Type B pancreatic cell (in vitro differentiated cells): ENCODE measurements at regions not wholly inside any gene's neighbourhood (a gene's known extent, or its start where the extent isn't known, plus 50 kb on each side); places are given as distances from the start of the nearest gene placed in this dataset.
"Not testable (repeated sequence)": the region's sequence is repeated elsewhere in the genome, so short reads cannot be mapped to it uniquely, and the experiment has no call there.

Source experiments
- DNase-seq: peaks from one replicate; pipeline ENCODE4 v3.0.0; 2021; ENCODE audit warnings: mixed read lengths; ENCODE audit not compliant: unreplicated experiment; ENCODE audit errors: extremely low spot score
- H3K27ac Mint-ChIP-seq: 2 replicates; pipeline ENCODE4 v1.8.0; 2021; ENCODE audit warnings: mild to moderate bottlenecking, mixed read lengths
- H3K27me3 Mint-ChIP-seq: 2 replicates; pipeline ENCODE4 v1.8.0; 2021; ENCODE audit warnings: mixed read lengths
- H3K36me3 Mint-ChIP-seq: 2 replicates; pipeline ENCODE4 v1.8.0; 2021; ENCODE audit warnings: mixed read lengths
- H3K4me1 Mint-ChIP-seq: one replicate; pipeline ENCODE4 v1.8.0; 2021; ENCODE audit warnings: mixed read lengths; ENCODE audit not compliant: unreplicated experiment
- H3K4me3 Mint-ChIP-seq: 2 replicates; pipeline ENCODE4 v1.8.0; 2021; ENCODE audit warnings: mild to moderate bottlenecking, mixed read lengths
- H3K9me3 Mint-ChIP-seq: 2 replicates; pipeline ENCODE4 v1.8.0; 2021; ENCODE audit warnings: mixed read lengths
- TF ChIP-seq, protein P1 (sequence below): fragments of 200-600 bp; sonication (generic); conservative IDR thresholded peaks from 2 replicates; pipeline ENCODE4 v1.5.0; 2021; ENCODE audit warnings: antibody characterized with exemption, mild to moderate bottlenecking

DNA sequence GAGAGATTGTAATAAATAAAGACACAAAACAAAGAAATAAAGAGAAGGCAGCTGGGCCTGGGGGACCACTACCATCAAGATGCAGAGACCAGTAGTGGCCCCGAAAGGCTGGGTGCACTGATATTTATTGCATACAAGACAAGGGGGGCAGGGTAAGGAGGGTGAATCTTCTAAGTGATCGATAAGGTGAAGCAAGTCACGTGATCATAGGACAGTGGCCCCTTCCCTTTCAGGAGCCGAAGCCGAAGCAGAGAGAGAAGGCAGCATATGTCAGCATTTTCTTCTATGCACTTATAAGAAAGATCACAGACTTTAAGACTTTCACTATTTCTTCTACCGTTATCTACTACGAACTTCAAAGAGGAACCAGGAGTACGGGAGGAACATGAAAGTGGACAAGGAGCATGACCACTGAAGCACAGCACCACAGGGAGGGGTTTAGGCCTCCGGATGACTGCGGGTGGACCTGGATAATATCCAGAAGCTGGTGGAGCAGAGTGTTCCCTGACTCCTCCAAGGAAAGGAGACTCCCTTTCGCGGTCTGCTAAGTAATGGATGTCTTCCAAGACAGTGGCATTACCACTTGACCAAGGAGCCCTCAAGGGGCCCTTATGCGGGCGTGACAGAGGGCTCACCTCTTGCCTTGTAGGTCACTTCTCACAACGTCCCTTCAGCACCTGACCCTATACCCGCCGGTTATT lies 126.4 kb downstream of the RBM46 start:
- not testable (repeated sequence) for DNase-seq, H3K4me1 Mint-ChIP-seq, H3K4me3 Mint-ChIP-seq, H3K27me3 Mint-ChIP-seq, H3K27ac Mint-ChIP-seq, H3K9me3 Mint-ChIP-seq, H3K36me3 Mint-ChIP-seq

DNA sequence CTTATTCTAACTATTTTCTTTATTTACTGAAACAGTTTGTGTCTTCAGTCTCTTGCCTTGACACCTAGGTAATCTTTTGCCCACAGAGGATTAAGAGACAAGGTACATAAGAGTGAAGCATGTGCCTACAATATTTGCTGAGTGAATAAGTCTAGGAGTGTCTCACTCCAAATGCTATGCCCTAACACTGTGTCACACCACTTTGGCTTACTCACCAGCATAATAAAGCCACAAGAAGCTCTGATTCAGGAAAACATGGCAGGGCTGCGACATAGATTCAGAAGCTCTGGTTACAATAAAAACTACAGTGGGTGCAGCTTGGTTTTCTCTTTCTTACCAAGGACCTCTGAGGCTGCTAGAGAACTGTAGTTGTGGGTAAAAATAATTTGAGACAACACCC lies 127.1 kb downstream of the RBM46 start:
- H3K36me3 Mint-ChIP-seq = no peaks in the 10 kb centered on the region
- no peak overlapping the region for H3K4me3 Mint-ChIP-seq
- no peaks in the 10 kb centered on the region for H3K9me3 Mint-ChIP-seq
- DNase-seq = no peak
- TF ChIP-seq, protein P1, sequence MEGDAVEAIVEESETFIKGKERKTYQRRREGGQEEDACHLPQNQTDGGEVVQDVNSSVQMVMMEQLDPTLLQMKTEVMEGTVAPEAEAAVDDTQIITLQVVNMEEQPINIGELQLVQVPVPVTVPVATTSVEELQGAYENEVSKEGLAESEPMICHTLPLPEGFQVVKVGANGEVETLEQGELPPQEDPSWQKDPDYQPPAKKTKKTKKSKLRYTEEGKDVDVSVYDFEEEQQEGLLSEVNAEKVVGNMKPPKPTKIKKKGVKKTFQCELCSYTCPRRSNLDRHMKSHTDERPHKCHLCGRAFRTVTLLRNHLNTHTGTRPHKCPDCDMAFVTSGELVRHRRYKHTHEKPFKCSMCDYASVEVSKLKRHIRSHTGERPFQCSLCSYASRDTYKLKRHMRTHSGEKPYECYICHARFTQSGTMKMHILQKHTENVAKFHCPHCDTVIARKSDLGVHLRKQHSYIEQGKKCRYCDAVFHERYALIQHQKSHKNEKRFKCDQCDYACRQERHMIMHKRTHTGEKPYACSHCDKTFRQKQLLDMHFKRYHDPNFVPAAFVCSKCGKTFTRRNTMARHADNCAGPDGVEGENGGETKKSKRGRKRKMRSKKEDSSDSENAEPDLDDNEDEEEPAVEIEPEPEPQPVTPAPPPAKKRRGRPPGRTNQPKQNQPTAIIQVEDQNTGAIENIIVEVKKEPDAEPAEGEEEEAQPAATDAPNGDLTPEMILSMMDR = no peak
- no peaks in the 10 kb centered on the region for H3K4me1 Mint-ChIP-seq
- no peaks in the 10 kb centered on the region for H3K27me3 Mint-ChIP-seq
- H3K27ac Mint-ChIP-seq = no peak overlapping the region

DNA sequence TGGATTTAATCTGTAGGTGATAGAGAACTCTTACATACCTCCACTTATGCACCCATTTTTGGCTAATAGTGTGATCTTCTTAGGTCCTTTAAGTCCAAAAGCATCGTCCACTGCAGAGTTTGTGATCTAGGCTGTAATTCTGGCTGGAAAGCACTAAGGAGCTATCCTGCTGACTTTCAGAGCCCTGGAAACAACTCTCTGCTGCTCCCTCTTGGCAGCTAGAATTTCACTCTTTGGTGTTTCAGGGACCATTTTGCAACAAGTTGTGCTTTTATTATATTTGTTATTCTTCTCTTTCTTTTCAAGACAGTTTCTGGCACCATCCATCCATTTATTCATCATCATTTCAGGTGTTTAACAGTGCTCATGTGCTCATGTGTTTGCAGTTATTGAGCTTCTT lies 130.0 kb downstream of the RBM46 start:
- no peak overlapping the region for H3K27ac Mint-ChIP-seq
- no peaks in the 10 kb centered on the region for H3K36me3 Mint-ChIP-seq
- TF ChIP-seq, protein P1 = peak; percentile 42
- no peaks in the 10 kb centered on the region for H3K4me1 Mint-ChIP-seq
- H3K27me3 Mint-ChIP-seq = peaks cover 5% of the 10 kb centered on the region
- DNase-seq = no peak
- H3K9me3 Mint-ChIP-seq = no peaks in the 10 kb centered on the region
- no peak overlapping the region for H3K4me3 Mint-ChIP-seq

DNA sequence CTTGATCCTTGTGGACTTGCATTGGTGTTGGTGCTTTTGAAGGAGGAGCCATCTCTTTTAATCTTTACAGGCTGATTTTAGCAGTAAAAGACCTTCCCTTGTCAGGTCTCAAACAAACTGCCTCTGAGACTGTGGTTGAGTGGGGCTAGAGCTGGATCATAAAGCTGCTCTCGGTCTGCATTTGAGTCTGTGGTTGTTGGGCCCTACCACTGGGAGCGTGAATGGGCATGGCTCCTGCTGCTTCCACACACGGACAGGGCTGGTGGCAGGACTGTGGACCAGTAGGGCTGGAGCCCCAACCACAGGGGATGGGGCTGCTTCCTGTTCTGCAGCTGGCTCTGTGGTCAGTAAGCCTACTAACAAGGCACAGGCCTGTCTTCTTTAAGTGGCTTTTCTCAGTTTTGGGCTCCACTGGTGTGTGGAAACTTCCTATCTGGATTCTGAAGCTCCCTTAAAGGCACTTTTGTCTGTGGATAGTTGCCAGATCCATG lies 130.6 kb downstream of the RBM46 start:
- DNase-seq = no peak
- TF ChIP-seq, protein P1 = no peak
- Mint-ChIP-seq H3K4me3 (no peak overlapping the region), H3K27me3 (peaks cover 5% of the 10 kb centered on the region), H3K36me3 (no peaks in the 10 kb centered on the region), H3K4me1 (no peaks in the 10 kb centered on the region), H3K9me3 (no peaks in the 10 kb centered on the region), H3K27ac (no peak overlapping the region)

DNA sequence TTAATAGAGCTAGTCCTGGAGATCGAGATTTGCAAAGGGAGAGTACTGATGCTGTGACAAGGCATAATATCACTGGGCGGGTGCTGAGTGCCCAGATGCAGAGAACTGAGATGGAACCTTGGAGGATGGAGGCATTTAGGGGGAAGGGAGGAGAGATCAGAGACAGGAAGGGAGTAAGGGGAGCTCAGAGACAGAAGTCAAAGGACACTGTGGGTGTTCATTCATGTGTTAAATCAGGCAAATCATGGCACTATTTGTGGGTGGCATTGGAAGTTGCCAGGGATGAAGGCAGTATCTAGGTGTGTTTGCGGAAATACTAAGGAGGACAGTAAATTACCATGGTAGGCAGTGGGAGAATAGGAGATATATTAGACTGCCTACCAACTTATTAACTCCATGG lies 135.0 kb downstream of the RBM46 start:
- TF ChIP-seq, protein P1 = no peak

DNA sequence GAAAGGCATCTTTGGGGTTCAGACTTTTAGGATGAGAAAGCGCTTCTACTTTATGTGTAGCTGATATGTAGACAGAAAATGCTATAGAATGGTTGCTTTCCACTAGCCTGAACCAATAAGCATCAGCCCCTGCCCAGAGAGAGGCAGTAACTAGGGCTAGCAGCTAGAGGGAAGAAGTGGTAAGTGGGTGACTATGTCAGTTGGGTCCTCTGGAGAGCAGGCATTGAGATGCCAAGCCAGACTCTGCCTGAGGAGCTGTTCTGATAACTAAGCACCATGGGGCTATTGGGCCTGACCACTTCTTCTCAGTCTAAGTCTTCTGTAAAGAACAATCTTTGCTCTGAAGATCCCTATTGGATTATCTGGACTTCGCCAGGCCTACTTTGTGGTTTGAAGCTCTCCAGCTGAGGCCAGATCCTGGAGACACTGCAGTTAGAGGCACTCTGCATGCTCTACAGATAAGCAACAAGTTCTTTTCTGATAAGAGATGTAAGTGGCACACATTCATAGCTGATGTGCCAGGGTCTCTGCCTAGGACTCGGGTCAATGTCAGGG lies 146.1 kb downstream of the RBM46 start:
- Mint-ChIP-seq H3K27ac (no peak overlapping the region), H3K9me3 (peaks cover 4% of the 10 kb centered on the region), H3K4me3 (no peak overlapping the region), H3K4me1 (no peaks in the 10 kb centered on the region), H3K36me3 (no peaks in the 10 kb centered on the region), H3K27me3 (peaks cover 10% of the 10 kb centered on the region)
- TF ChIP-seq, protein P1 = no peak
- no peak for DNase-seq

More for the DNA sequence above, 135.0 kb downstream of the RBM46 start:
- Mint-ChIP-seq H3K27ac (no peak overlapping the region), H3K27me3 (peaks cover 5% of the 10 kb centered on the region), H3K4me3 (no peak overlapping the region), H3K36me3 (no peaks in the 10 kb centered on the region), H3K9me3 (no peaks in the 10 kb centered on the region), H3K4me1 (no peaks in the 10 kb centered on the region)
- no peak for DNase-seq
